Suppressor macrophage (primary cell): ENCODE measurements at regions not wholly inside any gene's neighbourhood (a gene's known extent, or its start where the extent isn't known, plus 50 kb on each side); places are given as distances from the start of the nearest gene placed in this dataset.

Experiments used
- DNase-seq, 4 experiments: peaks; one replicate each; pipeline ENCODE4 v3.0.0-alpha.2; 2020 to 2022

DNA sequence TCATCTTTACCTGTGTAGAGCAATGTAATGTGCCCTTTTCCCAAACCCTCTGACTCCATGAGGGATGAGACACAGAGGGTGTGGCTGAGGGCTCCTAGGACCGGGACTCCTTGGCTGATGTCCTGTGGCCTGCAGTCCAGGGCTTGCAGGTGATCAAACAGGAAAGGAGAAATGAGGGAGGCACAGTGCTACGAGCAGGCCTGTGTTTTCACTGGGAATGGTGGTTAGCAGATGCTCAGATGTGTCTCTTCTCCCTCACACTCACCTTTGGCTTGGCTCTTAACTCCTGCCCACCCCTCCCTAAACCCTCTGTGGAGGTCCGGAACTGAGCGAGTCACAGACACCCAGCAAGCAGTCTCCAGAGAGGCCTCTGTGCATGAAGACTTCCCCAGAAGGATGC lies 254.4 kb downstream of the DAD1 start:
- no peak for DNase-seq

DNA sequence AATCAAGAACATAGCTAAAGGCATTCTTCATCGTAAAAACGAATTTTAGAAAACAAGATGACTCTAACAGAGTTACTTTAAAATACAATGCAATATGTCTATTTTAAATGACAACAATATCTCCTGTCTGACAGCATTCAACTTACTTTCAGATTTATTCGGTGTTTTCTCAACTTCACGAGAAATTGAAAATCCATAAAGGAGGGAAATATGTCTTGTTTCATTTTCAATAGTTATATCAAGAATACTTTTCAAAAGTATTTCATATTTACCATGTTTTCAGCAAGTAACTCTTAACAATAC lies 254.8 kb downstream of the DAD1 start:
- DNase-seq: no peak

DNA sequence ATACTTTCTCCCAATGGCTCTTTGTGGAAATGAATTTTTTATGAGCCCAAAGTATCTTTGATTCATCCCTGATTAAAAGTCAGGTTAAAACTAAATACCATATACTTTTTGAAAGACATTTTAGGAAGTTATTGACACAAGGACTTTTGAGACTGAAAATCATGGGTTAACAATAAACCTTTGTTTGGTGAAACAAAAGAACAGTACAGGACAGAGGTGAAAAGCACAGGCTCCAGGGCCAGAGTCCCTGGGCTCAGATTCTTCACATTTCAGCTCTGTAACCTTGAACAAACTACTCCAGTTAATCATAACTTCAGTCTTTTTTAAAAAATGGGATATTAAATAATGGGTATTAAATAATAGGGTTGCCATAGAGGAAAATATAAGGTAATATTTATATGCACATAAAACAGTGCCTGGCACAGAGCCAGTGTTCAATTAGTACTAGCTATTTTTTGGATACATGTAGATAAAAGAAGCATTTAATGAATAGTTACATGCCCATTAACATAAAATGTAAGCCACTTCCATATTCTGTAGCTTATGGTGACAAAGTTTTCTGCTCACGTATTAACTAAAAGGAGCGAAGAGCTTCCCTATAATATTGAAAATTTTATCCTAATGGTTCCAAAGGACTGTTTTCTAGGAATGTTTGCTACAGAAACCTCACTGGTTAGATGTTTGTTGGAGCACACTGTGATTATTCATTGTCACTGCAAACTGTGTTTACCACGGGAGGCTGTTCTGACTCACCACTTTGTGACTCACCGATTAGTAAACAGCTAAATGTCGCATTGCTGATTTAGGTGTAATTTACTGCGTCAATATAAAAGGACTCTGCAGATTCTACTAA lies 255.4 kb downstream of the DAD1 start:
- peak; percentile 63 to 80 (median 77) for DNase-seq

DNA sequence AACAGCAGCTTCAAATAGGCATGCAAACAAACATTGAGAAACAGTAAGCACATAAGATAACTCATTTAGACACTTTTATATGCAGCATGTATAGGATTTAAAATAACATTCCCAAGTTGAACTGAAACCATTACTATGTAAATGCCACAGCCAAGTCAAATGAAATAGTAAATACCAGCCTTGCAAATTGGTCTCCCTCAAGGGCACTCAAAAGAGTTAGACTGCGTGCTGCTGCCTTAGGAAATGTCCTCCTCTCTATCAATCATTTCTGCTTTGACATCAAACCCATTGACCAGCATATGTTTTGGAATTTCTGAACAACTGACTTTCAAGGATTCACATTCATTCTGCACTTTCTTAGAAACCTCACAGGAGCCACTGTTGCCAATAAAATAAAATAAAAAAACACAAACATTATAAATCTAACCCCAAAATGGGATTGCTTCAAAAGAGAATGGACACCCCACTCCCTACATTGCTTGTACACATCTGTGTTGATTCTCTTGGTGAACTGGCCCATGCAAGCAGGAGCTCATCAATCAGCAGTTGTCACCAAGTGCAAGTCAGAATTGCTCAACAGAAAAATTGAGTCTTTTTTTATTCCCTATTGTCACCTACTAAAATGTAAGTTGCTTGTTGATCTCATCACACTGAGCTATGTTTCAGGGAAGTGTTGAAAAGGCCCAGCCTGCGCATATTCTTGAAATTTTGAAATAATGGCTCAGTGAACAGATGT lies 256.2 kb downstream of the DAD1 start:
- DNase-seq: peak; percentile 24 to 71 (median 60)

- DNase-seq: no peak
Measured at GRCh38 chr14:22329371-22329770, 259.7 kb downstream of the DAD1 start.

DNA sequence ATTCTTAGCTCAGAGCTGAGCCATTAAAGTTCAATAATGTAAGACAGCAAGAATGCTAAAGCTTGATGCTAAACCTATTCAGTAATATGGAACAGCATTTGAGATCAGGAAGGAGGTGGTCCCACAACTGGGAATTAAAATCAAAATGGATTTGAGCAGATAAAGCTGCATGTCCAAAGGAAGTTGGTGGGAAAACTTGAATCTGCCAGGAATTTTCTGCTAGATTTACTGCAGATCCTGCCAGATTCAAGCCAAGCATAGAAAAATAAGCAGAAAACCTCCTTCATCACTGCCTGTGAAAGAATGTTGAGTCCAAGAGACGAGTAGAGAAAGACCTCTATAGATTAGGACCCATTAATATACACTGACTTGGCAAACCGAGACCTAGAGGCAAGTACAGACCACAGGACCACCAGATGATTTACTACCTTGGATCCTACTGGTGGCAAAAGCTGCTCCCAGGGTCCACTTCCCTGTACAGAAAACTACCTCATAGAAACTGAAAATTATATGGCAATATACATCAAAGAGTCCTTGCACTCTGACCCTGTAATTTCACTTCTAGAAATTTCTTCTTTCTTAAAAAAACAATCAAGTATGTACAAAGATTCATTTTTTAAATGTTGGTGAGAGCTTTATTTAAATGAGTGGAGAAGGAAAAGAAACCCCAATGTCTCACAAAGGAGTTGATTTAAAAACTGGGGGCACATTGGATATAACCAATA lies 263.2 kb downstream of the DAD1 start:
- DNase-seq: no peak

- DNase-seq: no peak
Measured at GRCh38 chr14:22320362-22320750, 268.7 kb downstream of the DAD1 start.

DNA sequence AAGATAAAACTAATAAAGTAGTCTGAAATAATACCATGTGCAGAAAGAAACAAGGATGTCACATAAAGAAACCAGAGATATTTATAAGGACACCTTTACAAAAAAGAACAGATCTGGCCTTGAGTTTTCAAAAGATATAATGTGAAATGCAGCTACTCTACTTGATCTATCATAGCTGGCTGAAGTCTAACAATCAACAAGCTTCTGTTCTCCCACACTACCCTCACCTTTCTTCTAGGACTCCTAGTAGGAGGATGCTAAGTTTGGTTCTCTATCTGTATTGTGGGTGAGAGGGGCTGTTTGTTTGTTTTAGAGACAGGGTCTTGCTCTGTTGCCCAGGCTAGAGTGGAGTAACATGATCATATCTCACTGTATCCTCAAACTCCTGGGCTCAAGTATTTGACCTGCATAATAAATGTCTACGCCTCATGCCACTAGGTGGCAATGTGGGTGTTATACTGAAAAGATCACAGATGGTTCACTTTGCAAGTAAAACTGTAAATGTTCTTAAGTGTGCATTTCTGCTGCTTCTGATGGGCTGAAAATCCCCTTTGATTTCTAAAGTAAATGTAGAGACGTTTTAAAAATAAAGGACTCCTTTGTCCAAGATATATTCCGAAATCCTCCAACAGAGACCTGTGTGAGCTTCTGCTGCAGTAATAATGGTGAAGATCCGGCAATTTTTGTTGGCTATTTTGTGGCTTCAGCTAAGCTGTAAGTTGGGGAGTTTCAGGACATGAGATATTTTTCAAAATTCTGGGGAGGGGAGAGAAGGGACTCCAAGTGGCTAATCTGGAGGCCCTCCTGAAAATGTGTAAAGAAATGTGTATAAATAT lies 269.3 kb downstream of the DAD1 start:
- peak; percentile 49 to 68 (median 60) for DNase-seq

GRCh38 chr14:22318951-22319350 lies 270.1 kb downstream of the DAD1 start:
- no peak for DNase-seq

DNA sequence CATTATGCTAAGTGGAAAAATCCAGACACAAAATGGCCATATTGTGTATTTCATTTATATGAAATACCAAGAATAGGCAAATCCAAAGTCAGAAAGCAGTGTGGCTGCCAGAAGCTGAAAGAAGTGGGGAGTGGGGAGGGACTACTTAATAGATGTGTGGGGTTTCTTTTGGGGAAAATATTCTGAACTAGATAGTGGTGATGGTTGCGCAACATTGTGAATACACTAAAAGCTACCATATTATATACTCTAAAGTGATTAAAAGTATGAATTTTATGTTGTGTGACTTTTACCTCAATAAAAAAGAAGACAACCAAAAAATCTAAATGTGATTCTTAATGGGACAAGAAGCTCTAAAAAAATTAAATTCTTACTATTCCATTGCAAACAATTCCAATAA lies 272.6 kb downstream of the DAD1 start:
- DNase-seq: no peak

- DNase-seq: no peak
Measured at GRCh38 chr14:22315336-22315735, 273.7 kb downstream of the DAD1 start.

DNA sequence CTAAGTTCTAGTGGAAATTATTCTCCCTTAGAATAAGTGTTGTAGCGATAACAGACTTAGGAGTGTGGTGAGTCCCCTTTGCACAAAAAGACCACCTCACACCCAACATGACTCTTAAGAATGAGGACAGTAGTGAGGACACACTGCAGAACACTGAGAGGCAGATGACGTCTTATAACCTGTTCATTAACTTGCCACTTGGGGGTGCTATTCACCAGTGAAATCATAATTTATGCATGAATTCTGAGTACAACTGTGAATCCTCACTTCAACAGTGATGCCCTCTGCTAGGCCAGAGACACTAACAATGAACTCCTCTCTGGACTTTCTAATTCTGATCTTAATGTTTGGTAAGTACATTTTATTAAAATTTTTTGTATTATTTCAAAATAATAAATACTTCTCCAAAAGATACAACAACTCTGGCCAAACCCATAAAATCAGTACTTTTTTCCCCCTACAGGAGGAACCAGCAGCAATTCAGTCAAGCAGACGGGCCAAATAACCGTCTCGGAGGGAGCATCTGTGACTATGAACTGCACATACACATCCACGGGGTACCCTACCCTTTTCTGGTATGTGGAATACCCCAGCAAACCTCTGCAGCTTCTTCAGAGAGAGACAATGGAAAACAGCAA lies 274.7 kb downstream of the DAD1 start:
- peak; percentile 54 to 84 (median 77) for DNase-seq

DNA sequence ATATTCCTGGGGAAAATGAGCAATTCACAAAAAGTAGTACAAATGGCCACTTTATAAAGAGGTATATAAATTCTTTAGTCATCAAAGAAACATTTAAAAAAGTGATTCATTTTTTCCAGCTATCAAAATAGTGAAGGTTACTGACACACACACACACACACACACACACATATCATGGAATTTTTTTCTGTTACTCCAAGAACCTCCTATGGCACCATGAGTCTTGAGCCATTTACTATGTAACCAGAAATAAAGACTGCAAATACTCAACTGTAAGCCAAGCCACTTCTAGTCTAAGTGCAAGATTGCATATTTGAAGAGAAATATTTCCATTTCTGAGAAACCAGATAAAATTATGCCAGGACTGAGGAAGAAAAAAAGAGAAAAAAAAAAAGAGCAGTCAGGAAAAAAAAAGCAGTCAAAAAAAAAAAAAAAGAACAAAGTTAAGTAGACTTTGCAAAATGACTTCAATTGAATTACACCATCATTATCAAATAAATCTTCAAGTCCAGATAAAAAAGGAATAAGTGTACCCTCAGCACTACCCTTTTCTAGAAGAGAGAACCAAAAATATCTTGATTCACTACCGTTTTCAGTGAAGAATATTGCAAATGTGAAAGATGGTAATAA lies 275.7 kb downstream of the DAD1 start:
- no peak for DNase-seq

DNA sequence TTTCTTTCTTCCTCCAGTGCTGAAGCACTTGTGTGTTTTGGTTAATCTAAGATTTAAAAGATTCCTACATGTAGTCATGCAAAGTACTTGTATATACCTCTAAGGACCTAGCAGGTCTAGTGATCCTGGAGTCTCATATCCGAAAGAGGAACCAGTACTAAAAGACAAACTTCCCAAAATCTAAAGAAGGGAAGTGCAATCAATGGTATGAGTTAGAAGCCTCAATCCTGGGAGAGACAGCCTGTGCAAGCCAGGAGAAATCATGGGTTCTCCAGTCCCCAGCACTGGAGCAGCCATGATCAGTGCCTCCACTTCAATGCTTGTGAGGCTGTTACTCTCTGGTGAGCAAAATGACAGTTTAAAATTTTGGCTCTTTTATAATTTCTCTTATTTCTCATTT lies 277.4 kb downstream of the DAD1 start:
- peak; percentile 37 to 74 (median 66) for DNase-seq

GRCh38 chr14:22305607-22306006 lies 283.4 kb downstream of the DAD1 start:
- no peak for DNase-seq

- no peak for DNase-seq
Measured at GRCh38 chr14:22304326-22304725, 284.7 kb downstream of the DAD1 start.

DNA sequence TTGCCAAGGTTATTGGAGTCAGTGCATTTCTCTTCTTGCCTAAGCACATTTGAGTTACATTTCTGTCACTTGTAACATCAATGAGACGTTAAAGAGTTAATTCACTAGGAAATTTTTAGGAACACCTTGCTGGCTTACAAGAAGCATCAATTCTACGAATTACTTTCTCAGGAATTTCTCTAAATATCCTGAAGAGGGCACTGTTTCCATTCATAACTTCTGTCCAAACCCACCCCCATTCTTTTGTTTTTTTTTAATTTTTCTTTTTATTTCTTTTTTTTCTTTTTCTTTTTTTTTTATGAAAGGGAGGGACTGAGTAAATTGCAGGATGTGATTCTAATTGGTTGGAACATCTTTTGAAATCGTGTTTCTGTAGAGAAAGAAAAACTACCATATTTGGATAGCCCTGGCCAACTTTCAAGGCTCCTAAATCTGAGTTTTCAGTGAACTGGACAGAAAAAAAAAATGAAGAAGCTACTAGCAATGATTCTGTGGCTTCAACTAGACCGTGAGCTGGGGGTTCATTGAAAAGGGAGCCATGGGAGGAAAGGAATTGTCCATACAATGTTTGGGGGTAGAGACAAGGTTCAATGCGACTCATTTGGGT lies 285.3 kb downstream of the DAD1 start:
- peak in 2 of 4 experiments; percentile 34 to 50 for DNase-seq

DNA sequence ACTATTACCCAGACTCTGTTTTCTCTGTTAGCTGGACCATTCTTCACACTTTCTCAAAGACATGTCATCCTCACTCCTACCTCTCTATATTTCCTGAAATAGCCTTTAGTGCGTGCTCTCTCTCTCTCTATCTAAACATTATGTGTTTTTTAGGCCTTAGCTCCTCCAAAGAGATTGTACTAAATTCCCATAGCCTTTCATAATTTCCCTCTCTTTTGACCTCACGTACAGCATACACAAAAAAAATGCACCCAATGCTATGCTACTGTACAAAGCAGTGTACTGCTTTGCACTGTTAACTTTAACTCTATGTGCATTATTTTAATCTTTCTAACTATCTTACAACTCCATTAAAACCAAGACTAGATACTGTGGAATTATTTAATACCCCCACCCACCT lies 288.4 kb downstream of the DAD1 start:
- DNase-seq: no peak

DNA sequence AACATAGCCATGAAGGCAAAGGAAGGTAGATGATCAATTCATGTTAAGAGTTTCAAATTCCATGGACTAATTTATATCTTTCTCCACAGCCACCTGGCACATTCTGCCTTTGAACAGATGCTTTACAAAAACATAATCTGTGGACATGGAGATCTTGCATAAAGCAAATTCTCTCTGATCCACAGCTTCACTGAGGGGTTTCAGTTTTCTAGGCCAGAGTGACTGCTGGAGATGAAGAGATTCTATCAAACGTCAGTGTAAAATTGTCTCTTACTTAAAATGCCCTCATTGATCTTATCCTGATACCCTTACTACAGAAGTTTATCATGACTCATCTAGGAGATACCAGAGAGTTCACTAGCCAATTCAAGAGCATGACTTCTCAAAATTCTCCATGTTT lies 291.6 kb downstream of the DAD1 start:
- no peak for DNase-seq

- no peak for DNase-seq
Measured at GRCh38 chr14:22296722-22297121, 292.3 kb downstream of the DAD1 start.

GRCh38 chr14:22296088-22296487 lies 292.9 kb downstream of the DAD1 start:
- no peak for DNase-seq
